ENCODE measurements at regions not wholly inside any gene's neighbourhood (a gene's known extent, or its start where the extent isn't known, plus 50 kb on each side); places are given as distances from the start of the nearest gene placed in this dataset.

DNA sequence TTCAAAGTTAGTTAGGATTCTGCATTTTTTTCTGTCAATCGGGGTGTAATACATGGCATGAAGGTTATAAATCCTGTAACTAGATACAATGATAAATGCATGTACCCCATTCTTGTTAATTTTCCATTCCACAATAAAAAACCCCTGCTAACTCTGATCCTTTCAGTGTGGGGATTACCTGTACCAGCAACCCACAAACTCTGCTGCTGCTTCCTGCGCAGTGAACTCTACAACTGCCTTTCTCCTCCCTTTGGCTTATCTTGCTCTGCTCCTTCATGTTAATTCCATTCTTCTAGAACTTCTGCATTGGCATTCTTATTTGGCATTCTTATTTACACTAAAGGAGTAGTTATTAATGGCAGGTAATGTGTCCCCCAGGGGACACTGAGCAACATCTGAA is 273.1 kb downstream of the KLF12 start:
- TF ChIP-seq, protein P1, sequence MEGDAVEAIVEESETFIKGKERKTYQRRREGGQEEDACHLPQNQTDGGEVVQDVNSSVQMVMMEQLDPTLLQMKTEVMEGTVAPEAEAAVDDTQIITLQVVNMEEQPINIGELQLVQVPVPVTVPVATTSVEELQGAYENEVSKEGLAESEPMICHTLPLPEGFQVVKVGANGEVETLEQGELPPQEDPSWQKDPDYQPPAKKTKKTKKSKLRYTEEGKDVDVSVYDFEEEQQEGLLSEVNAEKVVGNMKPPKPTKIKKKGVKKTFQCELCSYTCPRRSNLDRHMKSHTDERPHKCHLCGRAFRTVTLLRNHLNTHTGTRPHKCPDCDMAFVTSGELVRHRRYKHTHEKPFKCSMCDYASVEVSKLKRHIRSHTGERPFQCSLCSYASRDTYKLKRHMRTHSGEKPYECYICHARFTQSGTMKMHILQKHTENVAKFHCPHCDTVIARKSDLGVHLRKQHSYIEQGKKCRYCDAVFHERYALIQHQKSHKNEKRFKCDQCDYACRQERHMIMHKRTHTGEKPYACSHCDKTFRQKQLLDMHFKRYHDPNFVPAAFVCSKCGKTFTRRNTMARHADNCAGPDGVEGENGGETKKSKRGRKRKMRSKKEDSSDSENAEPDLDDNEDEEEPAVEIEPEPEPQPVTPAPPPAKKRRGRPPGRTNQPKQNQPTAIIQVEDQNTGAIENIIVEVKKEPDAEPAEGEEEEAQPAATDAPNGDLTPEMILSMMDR (IDR thresholded peaks at IDR 0.05; ENCODE audit: unreplicated experiment) = no peak
- H3K36me3 Mint-ChIP-seq (ENCODE audit: insufficient read depth) = no peaks in the 10 kb centered on the region
- H3K27ac Mint-ChIP-seq = no peak overlapping the region
- no peaks in the 10 kb centered on the region for H3K27me3 Mint-ChIP-seq
- H3K4me3 Mint-ChIP-seq (ENCODE audit: low read depth) = no peak overlapping the region
- H3K9me3 Mint-ChIP-seq (ENCODE audit: low read depth) = no peaks in the 10 kb centered on the region
- no peak for DNase-seq (ENCODE audit: low spot score, unreplicated experiment)
- H3K4me1 Mint-ChIP-seq (ENCODE audit: low read depth) = peaks cover 2% of the 10 kb centered on the region

DNA sequence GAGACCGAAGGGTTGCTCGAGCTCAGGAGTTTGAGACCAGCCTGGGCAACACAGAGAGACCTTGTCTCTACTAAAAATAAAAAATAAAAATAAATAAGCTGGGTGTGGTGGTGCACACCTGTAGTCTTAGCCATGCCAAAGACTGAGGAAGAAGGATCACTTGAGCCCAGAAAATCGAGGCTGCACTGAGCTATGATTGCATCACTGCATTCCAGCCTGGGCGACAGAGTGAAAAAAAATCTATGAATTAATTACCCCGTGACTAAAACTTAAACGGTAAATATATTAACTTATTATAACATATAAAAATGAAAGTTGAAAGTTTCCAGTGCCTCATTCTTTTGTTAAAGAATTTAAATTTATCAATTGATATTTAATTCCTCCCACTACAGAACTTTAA is 273.7 kb downstream of the KLF12 start:
- DNase-seq (ENCODE audit: low spot score, unreplicated experiment) = no peak
- Mint-ChIP-seq H3K9me3 (ENCODE audit: low read depth) (no peaks in the 10 kb centered on the region), H3K4me1 (ENCODE audit: low read depth) (peaks cover 2% of the 10 kb centered on the region), H3K27me3 (no peaks in the 10 kb centered on the region), H3K27ac (no peak overlapping the region), H3K4me3 (ENCODE audit: low read depth) (no peak overlapping the region), H3K36me3 (ENCODE audit: insufficient read depth) (no peaks in the 10 kb centered on the region)
- TF ChIP-seq, protein P1 (IDR thresholded peaks at IDR 0.05; ENCODE audit: unreplicated experiment) = no peak

DNA sequence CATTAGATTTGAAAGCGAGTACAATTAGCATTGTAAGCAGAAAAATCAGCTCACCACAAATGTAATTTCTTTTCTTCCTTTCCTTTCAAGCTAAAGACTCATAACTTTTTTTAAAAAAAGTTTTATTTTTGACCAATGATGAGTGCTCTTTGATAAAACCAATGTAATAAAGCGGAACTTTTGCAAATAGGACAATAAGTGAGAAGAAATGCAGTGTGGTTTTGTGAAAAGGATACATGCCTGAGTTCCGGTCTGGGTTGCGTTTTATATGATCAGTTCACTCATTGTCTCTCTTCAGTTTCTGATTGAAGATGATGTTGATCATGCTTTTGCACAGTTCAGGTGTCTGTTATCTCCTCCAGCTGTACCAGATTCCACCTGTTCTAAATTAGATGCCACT is 274.4 kb downstream of the KLF12 start:
- Mint-ChIP-seq H3K4me1 (ENCODE audit: low read depth) (peaks cover 2% of the 10 kb centered on the region), H3K27ac (no peak overlapping the region), H3K4me3 (ENCODE audit: low read depth) (no peak overlapping the region), H3K9me3 (ENCODE audit: low read depth) (no peaks in the 10 kb centered on the region), H3K36me3 (ENCODE audit: insufficient read depth) (no peaks in the 10 kb centered on the region), H3K27me3 (no peaks in the 10 kb centered on the region)
- TF ChIP-seq, protein P1 (IDR thresholded peaks at IDR 0.05; ENCODE audit: unreplicated experiment) = no peak
- DNase-seq (ENCODE audit: low spot score, unreplicated experiment) = no peak

DNA sequence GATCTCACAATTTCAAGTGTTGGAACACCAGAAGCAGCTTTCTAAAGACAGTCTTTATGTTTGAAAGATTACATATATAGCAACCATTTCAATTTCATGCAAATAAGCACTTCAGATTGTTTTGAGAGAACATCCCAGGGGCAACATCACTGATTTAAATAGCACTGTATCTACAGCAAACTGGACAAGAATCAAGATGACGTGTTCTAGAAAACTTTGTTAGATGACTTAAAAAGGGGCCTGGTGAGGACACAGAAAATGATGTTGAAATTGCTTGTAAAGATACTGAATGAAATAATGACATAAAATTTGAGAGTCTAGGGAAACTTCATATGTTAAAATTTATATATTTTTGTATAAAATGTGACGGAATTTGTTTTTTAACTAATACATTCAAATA is 277.1 kb downstream of the KLF12 start:
- H3K4me3 Mint-ChIP-seq (ENCODE audit: low read depth) = no peak overlapping the region
- H3K4me1 Mint-ChIP-seq (ENCODE audit: low read depth) = no peaks in the 10 kb centered on the region
- no peaks in the 10 kb centered on the region for H3K36me3 Mint-ChIP-seq (ENCODE audit: insufficient read depth)
- TF ChIP-seq, protein P1 (IDR thresholded peaks at IDR 0.05; ENCODE audit: unreplicated experiment) = no peak
- no peaks in the 10 kb centered on the region for H3K27me3 Mint-ChIP-seq
- no peak overlapping the region for H3K27ac Mint-ChIP-seq
- DNase-seq (ENCODE audit: low spot score, unreplicated experiment) = no peak
- peaks cover 1% of the 10 kb centered on the region for H3K9me3 Mint-ChIP-seq (ENCODE audit: low read depth)

DNA sequence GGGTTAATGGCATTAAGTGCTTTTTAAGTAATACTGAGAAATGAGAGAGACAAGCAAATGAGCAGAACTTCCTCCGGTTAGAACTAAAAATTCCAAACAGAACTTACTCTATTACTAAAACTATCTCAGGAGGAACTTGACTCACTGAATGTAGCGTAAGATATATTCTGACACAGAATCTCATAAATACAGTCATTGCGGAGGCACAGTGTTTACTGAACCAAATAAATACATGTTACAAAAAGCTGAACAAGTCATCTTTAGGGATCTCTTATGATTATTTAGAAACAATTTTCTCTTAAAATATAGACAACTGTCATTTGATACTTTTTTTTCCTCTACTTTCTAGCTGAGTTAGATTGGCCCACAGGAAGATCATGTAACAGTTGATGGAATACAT is 283.1 kb downstream of the KLF12 start:
- TF ChIP-seq, protein P1 (IDR thresholded peaks at IDR 0.05; ENCODE audit: unreplicated experiment) = no peak
- Mint-ChIP-seq H3K4me1 (ENCODE audit: low read depth) (peaks cover 6% of the 10 kb centered on the region), H3K4me3 (ENCODE audit: low read depth) (no peak overlapping the region), H3K27me3 (no peaks in the 10 kb centered on the region), H3K36me3 (ENCODE audit: insufficient read depth) (no peaks in the 10 kb centered on the region), H3K27ac (no peak overlapping the region), H3K9me3 (ENCODE audit: low read depth) (peaks cover 2% of the 10 kb centered on the region)
- DNase-seq (ENCODE audit: low spot score, unreplicated experiment) = no peak

All from progenitor cell of endocrine pancreas (in vitro differentiated cells).